ENCODE measurements at regions not wholly inside any gene's neighbourhood (a gene's known extent, or its start where the extent isn't known, plus 50 kb on each side); places are given as distances from the start of the nearest gene placed in this dataset.

DNA sequence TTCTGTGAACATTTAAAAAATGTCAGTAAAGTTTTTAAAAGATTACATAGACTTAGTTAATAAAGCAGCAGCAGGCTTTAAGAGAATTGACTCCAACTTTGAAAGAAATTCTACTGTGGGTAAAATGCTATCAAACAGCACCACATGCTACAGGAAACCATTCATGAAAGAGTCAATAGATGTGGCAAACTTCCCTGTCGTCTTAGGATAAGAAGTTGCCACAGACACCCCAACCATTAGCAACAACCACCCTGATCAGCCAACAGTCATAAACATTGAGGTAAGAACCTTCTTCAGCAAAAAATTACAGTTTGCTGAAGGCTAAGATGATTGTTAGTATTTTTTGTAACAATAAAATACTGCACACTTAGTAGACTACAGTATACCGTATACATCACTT lies 278.2 kb downstream of the CSNK1G3 start (continued):
- TF ChIP-seq, protein P1, sequence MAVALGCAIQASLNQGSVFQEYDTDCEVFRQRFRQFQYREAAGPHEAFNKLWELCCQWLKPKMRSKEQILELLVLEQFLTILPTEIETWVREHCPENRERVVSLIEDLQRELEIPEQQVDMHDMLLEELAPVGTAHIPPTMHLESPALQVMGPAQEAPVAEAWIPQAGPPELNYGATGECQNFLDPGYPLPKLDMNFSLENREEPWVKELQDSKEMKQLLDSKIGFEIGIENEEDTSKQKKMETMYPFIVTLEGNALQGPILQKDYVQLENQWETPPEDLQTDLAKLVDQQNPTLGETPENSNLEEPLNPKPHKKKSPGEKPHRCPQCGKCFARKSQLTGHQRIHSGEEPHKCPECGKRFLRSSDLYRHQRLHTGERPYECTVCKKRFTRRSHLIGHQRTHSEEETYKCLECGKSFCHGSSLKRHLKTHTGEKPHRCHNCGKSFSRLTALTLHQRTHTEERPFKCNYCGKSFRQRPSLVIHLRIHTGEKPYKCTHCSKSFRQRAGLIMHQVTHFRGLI (tag by site-specific recombination; IDR thresholded peaks at IDR 0.05) = no peak
- TF ChIP-seq, protein P2, sequence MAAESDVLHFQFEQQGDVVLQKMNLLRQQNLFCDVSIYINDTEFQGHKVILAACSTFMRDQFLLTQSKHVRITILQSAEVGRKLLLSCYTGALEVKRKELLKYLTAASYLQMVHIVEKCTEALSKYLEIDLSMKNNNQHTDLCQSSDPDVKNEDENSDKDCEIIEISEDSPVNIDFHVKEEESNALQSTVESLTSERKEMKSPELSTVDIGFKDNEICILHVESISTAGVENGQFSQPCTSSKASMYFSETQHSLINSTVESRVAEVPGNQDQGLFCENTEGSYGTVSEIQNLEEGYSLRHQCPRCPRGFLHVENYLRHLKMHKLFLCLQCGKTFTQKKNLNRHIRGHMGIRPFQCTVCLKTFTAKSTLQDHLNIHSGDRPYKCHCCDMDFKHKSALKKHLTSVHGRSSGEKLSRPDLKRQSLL (tag by site-specific recombination; IDR thresholded peaks at IDR 0.05) = no peak
- TF ChIP-seq ZNF670 (tag by site-specific recombination; IDR thresholded peaks at IDR 0.05; ENCODE audit: low read depth) (no peak), ZNF560 (tag by site-specific recombination; IDR thresholded peaks at IDR 0.05; ENCODE audit: borderline replicate concordance) (no peak), ZNF202 (tag by site-specific recombination; IDR thresholded peaks at IDR 0.05; ENCODE audit: borderline replicate concordance) (no peak), OSR2 (tag by site-specific recombination; IDR thresholded peaks at IDR 0.05) (no peak), ZNF529 (tag by site-specific recombination; IDR thresholded peaks at IDR 0.05; ENCODE audit: insufficient replicate concordance) (no peak), ZNF558 (tag by site-specific recombination; IDR thresholded peaks at IDR 0.05) (no peak)
- TF ChIP-seq, protein P3, sequence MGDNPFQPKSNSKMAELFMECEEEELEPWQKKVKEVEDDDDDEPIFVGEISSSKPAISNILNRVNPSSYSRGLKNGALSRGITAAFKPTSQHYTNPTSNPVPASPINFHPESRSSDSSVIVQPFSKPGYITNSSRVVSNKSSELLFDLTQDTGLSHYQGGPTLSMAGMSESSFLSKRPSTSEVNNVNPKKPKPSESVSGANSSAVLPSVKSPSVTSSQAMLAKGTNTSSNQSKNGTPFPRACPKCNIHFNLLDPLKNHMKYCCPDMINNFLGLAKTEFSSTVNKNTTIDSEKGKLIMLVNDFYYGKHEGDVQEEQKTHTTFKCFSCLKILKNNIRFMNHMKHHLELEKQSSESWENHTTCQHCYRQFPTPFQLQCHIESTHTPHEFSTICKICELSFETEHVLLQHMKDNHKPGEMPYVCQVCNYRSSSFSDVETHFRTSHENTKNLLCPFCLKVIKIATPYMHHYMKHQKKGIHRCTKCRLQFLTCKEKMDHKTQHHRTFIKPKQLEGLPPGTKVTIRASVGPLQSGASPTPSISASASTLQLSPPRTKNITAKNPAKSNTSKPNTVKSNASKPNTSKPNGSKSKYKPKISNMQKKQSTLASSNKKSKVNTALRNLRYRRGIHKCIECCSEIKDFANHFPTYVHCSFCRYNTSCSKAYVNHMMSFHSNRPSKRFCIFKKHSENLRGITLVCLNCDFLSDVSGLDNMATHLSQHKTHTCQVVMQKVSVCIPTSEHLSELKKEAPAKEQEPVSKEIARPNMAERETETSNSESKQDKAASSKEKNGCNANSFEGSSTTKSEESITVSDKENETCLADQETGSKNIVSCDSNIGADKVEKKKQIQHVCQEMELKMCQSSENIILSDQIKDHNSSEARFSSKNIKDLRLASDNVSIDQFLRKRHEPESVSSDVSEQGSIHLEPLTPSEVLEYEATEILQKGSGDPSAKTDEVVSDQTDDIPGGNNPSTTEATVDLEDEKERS (tag by site-specific recombination; IDR thresholded peaks at IDR 0.05) = no peak

DNA sequence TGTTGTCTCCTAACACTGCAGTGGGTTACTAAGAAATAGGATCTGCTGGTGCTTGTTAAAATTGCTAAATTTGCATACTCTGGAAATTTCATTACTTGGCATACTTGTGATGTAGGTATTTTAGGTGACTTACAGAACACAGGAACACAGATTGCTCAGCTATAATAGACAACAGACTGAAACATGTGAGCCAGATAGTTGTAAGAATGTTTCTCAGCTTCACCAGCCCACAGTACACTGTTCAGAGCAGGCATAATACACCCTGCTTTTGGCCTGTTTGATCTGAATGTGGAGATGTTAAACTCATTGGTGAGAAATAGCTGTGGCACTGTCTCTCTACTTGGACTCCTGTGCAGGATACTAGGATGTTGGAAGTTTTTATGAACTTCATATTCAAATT lies 275.7 kb downstream of the CSNK1G3 start:
- Histone ChIP-seq H3K36me3 (ENCODE audit: control insufficient read depth in 2 of 2, insufficient read depth in 1 of 2, low read length in 2 of 2) (no peaks in the 10 kb centered on the region), H3K27ac (ENCODE audit: extremely low read depth, low read depth, low read length) (no peak overlapping the region), H3K9me3 (ENCODE audit: control insufficient read depth, insufficient read depth, low read depth, low read length) (no peaks in the 10 kb centered on the region; the same call in 1 of the 2 replicates), H3K4me1 (ENCODE audit: control insufficient read depth, insufficient read depth, low read length) (0 out of 2 replicates have a peak, but pooled peaks cover 8% of the 10 kb centered on the region), H3K4me3 (ENCODE audit: low read depth, low read length) (no peak overlapping the region)
- POLR2A ChIA-PET = no interaction called here
- CTCF ChIA-PET = interaction anchor here (0.6 kb wide), 1 partner anchor 317 kb away, joined by 3 read pairs; no protein-coding TSS in a partner anchor
- TF ChIP-seq ZBTB1 (tag by site-specific recombination; IDR thresholded peaks at IDR 0.05) (no peak), KLF16 (tag by site-specific recombination; IDR thresholded peaks at IDR 0.05) (no peak), KLF10 (tag by site-specific recombination; IDR thresholded peaks at IDR 0.05) (no peak), BCL11A (tag by site-specific recombination; IDR thresholded peaks at IDR 0.05; ENCODE audit: low read depth) (no peak), ZFHX2 (tag by site-specific recombination; conservative IDR thresholded peaks at IDR 0.05) (no peak), ZNF202 (tag by site-specific recombination; IDR thresholded peaks at IDR 0.05; ENCODE audit: borderline replicate concordance) (no peak), SP7 (tag by site-specific recombination; IDR thresholded peaks at IDR 0.05) (no peak), ZNF10 (tag by site-specific recombination; IDR thresholded peaks at IDR 0.05) (no peak), ZNF19 (tag by site-specific recombination; IDR thresholded peaks at IDR 0.05; ENCODE audit: low read depth) (no peak), ZNF664 (tag by site-specific recombination; IDR thresholded peaks at IDR 0.05) (no peak), ZNF16 (tag by site-specific recombination; IDR thresholded peaks at IDR 0.05; ENCODE audit: low read depth) (no peak)
- TF ChIP-seq, protein P4, sequence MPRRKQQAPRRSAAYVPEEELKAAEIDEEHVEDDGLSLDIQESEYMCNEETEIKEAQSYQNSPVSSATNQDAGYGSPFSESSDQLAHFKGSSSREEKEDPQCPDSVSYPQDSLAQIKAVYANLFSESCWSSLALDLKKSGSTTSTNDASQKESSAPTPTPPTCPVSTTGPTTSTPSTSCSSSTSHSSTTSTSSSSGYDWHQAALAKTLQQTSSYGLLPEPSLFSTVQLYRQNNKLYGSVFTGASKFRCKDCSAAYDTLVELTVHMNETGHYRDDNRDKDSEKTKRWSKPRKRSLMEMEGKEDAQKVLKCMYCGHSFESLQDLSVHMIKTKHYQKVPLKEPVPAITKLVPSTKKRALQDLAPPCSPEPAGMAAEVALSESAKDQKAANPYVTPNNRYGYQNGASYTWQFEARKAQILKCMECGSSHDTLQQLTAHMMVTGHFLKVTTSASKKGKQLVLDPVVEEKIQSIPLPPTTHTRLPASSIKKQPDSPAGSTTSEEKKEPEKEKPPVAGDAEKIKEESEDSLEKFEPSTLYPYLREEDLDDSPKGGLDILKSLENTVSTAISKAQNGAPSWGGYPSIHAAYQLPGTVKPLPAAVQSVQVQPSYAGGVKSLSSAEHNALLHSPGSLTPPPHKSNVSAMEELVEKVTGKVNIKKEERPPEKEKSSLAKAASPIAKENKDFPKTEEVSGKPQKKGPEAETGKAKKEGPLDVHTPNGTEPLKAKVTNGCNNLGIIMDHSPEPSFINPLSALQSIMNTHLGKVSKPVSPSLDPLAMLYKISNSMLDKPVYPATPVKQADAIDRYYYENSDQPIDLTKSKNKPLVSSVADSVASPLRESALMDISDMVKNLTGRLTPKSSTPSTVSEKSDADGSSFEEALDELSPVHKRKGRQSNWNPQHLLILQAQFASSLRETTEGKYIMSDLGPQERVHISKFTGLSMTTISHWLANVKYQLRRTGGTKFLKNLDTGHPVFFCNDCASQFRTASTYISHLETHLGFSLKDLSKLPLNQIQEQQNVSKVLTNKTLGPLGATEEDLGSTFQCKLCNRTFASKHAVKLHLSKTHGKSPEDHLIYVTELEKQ (tag by site-specific recombination; IDR thresholded peaks at IDR 0.05; ENCODE audit: borderline replicate concordance) = no peak
- TF ChIP-seq, protein P5, sequence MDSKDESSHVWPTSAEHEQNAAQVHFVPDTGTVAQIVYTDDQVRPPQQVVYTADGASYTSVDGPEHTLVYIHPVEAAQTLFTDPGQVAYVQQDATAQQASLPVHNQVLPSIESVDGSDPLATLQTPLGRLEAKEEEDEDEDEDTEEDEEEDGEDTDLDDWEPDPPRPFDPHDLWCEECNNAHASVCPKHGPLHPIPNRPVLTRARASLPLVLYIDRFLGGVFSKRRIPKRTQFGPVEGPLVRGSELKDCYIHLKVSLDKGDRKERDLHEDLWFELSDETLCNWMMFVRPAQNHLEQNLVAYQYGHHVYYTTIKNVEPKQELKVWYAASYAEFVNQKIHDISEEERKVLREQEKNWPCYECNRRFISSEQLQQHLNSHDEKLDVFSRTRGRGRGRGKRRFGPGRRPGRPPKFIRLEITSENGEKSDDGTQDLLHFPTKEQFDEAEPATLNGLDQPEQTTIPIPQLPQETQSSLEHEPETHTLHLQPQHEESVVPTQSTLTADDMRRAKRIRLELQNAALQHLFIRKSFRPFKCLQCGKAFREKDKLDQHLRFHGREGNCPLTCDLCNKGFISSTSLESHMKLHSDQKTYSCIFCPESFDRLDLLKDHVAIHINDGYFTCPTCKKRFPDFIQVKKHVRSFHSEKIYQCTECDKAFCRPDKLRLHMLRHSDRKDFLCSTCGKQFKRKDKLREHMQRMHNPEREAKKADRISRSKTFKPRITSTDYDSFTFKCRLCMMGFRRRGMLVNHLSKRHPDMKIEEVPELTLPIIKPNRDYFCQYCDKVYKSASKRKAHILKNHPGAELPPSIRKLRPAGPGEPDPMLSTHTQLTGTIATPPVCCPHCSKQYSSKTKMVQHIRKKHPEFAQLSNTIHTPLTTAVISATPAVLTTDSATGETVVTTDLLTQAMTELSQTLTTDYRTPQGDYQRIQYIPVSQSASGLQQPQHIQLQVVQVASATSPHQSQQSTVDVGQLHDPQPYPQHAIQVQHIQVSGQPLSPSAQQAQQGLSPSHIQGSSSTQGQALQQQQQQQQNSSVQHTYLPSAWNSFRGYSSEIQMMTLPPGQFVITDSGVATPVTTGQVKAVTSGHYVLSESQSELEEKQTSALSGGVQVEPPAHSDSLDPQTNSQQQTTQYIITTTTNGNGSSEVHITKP (tag by site-specific recombination; IDR thresholded peaks at IDR 0.05) = no peak
- TF ChIP-seq, protein P2 (tag by site-specific recombination; IDR thresholded peaks at IDR 0.05) = no peak

Measured in HEK293 (cell line).